ENCODE measurements at regions not wholly inside any gene's neighbourhood (a gene's known extent, or its start where the extent isn't known, plus 50 kb on each side); places are given as distances from the start of the nearest gene placed in this dataset.

GRCh38 chr1:80083892-80084291 lies 1077.4 kb upstream of the ADGRL4 start:
- TF ChIP-seq, protein P1, sequence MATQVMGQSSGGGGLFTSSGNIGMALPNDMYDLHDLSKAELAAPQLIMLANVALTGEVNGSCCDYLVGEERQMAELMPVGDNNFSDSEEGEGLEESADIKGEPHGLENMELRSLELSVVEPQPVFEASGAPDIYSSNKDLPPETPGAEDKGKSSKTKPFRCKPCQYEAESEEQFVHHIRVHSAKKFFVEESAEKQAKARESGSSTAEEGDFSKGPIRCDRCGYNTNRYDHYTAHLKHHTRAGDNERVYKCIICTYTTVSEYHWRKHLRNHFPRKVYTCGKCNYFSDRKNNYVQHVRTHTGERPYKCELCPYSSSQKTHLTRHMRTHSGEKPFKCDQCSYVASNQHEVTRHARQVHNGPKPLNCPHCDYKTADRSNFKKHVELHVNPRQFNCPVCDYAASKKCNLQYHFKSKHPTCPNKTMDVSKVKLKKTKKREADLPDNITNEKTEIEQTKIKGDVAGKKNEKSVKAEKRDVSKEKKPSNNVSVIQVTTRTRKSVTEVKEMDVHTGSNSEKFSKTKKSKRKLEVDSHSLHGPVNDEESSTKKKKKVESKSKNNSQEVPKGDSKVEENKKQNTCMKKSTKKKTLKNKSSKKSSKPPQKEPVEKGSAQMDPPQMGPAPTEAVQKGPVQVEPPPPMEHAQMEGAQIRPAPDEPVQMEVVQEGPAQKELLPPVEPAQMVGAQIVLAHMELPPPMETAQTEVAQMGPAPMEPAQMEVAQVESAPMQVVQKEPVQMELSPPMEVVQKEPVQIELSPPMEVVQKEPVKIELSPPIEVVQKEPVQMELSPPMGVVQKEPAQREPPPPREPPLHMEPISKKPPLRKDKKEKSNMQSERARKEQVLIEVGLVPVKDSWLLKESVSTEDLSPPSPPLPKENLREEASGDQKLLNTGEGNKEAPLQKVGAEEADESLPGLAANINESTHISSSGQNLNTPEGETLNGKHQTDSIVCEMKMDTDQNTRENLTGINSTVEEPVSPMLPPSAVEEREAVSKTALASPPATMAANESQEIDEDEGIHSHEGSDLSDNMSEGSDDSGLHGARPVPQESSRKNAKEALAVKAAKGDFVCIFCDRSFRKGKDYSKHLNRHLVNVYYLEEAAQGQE (IDR thresholded peaks at IDR 0.05), result no peak
- TF ChIP-seq, protein P2, sequence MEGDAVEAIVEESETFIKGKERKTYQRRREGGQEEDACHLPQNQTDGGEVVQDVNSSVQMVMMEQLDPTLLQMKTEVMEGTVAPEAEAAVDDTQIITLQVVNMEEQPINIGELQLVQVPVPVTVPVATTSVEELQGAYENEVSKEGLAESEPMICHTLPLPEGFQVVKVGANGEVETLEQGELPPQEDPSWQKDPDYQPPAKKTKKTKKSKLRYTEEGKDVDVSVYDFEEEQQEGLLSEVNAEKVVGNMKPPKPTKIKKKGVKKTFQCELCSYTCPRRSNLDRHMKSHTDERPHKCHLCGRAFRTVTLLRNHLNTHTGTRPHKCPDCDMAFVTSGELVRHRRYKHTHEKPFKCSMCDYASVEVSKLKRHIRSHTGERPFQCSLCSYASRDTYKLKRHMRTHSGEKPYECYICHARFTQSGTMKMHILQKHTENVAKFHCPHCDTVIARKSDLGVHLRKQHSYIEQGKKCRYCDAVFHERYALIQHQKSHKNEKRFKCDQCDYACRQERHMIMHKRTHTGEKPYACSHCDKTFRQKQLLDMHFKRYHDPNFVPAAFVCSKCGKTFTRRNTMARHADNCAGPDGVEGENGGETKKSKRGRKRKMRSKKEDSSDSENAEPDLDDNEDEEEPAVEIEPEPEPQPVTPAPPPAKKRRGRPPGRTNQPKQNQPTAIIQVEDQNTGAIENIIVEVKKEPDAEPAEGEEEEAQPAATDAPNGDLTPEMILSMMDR (IDR thresholded peaks at IDR 0.05; ENCODE audit: low read depth, low read length, missing input control), result no peak
- TF ChIP-seq MAX (IDR thresholded peaks at IDR 0.05) (no peak), GABPA (IDR thresholded peaks at IDR 0.05 in 1 of 2, conservative IDR thresholded peaks at IDR 0.05 in 1 of 2) (no peak), TAF1 (conservative IDR thresholded peaks at IDR 0.05) (no peak), SP1 (IDR thresholded peaks at IDR 0.05) (no peak), RAD21 (IDR thresholded peaks at IDR 0.05) (no peak), FOXA1 (IDR thresholded peaks at IDR 0.05) (no peak), RXRA (IDR thresholded peaks at IDR 0.05) (no peak), JUND (IDR thresholded peaks at IDR 0.05) (no peak)

All from liver (tissue), 3 donors.